Right lobe of liver (tissue), 6 donors: ENCODE measurements at regions not wholly inside any gene's neighbourhood (a gene's known extent, or its start where the extent isn't known, plus 50 kb on each side); places are given as distances from the start of the nearest gene placed in this dataset.

Experiments
- ATAC-seq, 4 donors: fragments of 200-7000 bp; cut with Tn5 transposase; one replicate each; pipeline ENCODE4 v1.9.1; 2020; ENCODE audit warnings: mild to moderate bottlenecking in 4 of 4, moderate library complexity in 4 of 4
- DNase-seq, 3 donors: peaks; one replicate each; pipeline ENCODE4 v3.0.0-alpha.2; 2020
- H3K27ac ChIP-seq, 3 donors: fragments of 200-600 bp; one replicate each; pipeline ENCODE4 v1.8.0; 2022
- H3K27me3 ChIP-seq, 2 donors: fragments of 200-600 bp; one replicate each; pipeline ENCODE4 v1.8.0; 2022
- H3K36me3 ChIP-seq, 4 donors: fragments of 200-600 bp; sonication (generic) in 1 of 4; one replicate each; pipeline versions ENCODE4 v1.5.1 to v1.8.0; 2017 to 2022; ENCODE audit warnings: control low read depth in 1 of 4
- H3K4me1 ChIP-seq, 4 donors: fragments of 200-600 bp; sonication (generic) in 1 of 4; one replicate each; pipeline versions ENCODE4 v1.5.1 to v1.8.0; 2017 to 2022; ENCODE audit warnings: control low read depth in 1 of 4
- H3K4me3 ChIP-seq, 3 donors: fragments of 200-600 bp; one replicate each; pipeline ENCODE4 v1.8.0; 2022
- H3K9me3 ChIP-seq, 4 donors: fragments of 200-600 bp; sonication (generic) in 1 of 4; one replicate each; pipeline versions ENCODE4 v1.5.1 to v1.8.0; 2017 to 2022; ENCODE audit warnings: control low read depth in 1 of 4
- POLR2A ChIP-seq: fragments of 450-650 bp; IDR thresholded peaks from one replicate; pipeline ENCODE4 v1.6.1; 2017; ENCODE audit warnings: antibody characterized with exemption, mild to moderate bottlenecking
- WGBS: methylation state at CpG from one replicate; pipeline ENCODE4 v1.1.6; 2018; ENCODE audit warnings: low coverage, low lambda C conversion rate; ENCODE audit not compliant: insufficient coverage; ENCODE audit errors: missing lambda C conversion rate; 5-methylcytosine and 5-hydroxymethylcytosine counted together
- intact Hi-C, 2 donors: fragments of 100-400 bp; cut with DNase I; formaldehyde crosslinking; loops; one replicate each; pipeline versions ENCODE4 v1.11.2 to v1.14.1; 2022
- TF ChIP-seq, protein P1 (sequence below), 4 donors: fragments of 200-600 bp in 3 of 4; fragments of 450-650 bp in 1 of 4; IDR thresholded peaks; one replicate each; pipeline versions ENCODE4 v1.5.1 to v1.8.0; 2016 to 2022; ENCODE audit warnings: antibody characterized with exemption in 4 of 4, mild to moderate bottlenecking in 2 of 4
- donor health status: DM: no; HTN: yes; CAD: no.
- donor health status: DM: no; HTN: no; CAD: no.
- donor health status: DM: no; HTN: no; CAD: no.
- donor health status: DM: no; HTN: yes; CAD: no.
- donor health status: DM: no; HTN: yes; CAD: no.

DNA sequence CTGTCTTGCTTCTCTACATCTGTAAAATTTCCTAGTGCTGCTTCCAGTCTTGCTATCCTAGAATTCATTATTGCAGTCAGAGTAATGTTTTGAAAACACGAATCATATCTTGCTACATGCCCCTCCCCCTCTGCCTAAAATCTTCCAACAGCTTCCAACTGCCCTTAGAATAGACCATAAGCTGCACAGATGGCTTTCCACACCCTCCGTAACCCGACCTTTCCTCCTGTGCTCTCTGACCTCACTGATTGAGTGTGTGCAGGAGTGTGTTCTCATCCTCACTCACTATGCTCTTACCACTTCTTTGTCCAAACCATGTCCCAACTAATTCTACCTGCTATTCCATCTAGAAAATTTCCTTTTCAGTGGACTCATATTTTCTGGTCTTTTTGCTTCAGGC is 121.2 kb upstream of the ANKRD1 start:
- H3K36me3 ChIP-seq: no peaks in the 10 kb centered on the region
- H3K27ac ChIP-seq: no peak overlapping the region
- ATAC-seq (peak; percentile 41 to 50 (median 44)), DNase-seq (peak in 1 of 3 donors; percentile 47)
- WGBS: 29% methylated on average over 3 of the region's 3 CpGs
- H3K9me3 ChIP-seq: no peaks in the 10 kb centered on the region
- peaks cover 0 to 16% (median 3%) of the 10 kb centered on the region in 4 donors for H3K4me1 ChIP-seq
- H3K27me3 ChIP-seq: no peaks in the 10 kb centered on the region
- H3K4me3 ChIP-seq: no peak overlapping the region
- TF ChIP-seq POLR2A: no peak
- TF ChIP-seq, protein P1, sequence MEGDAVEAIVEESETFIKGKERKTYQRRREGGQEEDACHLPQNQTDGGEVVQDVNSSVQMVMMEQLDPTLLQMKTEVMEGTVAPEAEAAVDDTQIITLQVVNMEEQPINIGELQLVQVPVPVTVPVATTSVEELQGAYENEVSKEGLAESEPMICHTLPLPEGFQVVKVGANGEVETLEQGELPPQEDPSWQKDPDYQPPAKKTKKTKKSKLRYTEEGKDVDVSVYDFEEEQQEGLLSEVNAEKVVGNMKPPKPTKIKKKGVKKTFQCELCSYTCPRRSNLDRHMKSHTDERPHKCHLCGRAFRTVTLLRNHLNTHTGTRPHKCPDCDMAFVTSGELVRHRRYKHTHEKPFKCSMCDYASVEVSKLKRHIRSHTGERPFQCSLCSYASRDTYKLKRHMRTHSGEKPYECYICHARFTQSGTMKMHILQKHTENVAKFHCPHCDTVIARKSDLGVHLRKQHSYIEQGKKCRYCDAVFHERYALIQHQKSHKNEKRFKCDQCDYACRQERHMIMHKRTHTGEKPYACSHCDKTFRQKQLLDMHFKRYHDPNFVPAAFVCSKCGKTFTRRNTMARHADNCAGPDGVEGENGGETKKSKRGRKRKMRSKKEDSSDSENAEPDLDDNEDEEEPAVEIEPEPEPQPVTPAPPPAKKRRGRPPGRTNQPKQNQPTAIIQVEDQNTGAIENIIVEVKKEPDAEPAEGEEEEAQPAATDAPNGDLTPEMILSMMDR (IDR thresholded peaks at IDR 0.05): no peak
- intact Hi-C loops: no loop called here

DNA sequence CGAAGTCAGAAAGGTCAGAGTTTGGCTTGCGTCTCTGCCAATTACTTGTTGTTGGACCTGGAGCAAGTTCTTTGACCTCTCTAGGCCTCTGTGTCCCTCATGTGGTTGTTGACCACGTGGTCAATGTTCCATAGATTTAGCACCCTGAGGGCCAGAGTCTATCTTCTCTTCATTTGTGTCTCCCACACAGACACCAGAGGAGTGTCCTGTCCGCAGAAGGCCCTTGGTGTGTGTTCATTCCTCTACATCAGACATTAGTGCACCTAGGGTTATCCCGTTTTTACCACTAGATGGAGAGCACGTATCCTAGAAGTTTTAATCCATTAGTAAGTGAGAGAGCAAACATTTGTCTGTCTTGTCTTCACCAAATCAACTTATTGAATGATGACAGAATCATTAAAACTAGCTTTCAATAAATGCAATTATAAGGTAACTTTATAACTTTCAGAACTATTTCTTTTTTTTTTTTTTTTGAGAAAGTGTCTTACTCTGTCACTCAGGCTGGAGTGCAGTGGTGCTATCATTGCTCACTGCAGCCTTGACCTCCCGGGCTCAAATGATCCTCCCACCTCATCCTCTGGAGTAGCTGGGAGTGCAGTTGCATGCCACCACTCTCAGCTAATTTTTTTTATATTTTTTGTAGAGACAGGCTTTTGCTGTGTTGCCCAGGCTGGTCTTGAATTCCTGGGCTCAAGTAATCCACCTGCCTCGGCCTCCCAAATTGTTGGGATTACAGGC is 122.5 kb upstream of the ANKRD1 start:
- Histone ChIP-seq H3K36me3 (no peaks in the 10 kb centered on the region), H3K27me3 (no peaks in the 10 kb centered on the region), H3K4me1 (peaks cover 0 to 16% (median 3%) of the 10 kb centered on the region in 4 donors), H3K27ac (no peak overlapping the region), H3K4me3 (no peak overlapping the region), H3K9me3 (no peaks in the 10 kb centered on the region)
- TF ChIP-seq POLR2A: no peak
- TF ChIP-seq, protein P1 (IDR thresholded peaks at IDR 0.05): peak; percentile 42 to 57 (median 48)
- ATAC-seq (peak; percentile 94 to 98 (median 96)), DNase-seq (peak; percentile 23 to 84 (median 54))
- intact Hi-C loops: no loop called here
- WGBS: 35% methylated on average over 8 of the region's 8 CpGs

DNA sequence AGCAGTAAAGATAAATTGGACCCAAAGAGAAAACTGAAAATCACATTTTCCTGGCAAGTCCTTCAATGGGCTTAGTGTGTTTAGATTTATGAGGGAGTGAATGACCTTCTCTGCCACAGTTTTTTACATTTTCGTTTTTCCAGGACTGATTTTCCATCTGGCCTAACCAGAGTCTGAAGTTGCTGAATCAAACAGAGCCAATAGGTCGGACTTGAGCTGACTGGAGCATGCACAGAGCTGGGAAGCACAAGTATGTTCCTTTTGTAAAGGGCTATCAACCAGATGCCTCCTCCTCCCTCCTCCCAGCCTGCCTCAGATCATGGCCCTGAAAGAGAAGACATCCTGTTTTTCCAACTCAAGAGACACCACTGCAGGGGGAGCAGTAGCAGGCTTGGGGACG is 126.0 kb upstream of the ANKRD1 start:
- intact Hi-C loops: no loop called here
- WGBS: 13% methylated on average over 2 of the region's 3 CpGs
- H3K27ac ChIP-seq: no peak overlapping the region
- ATAC-seq (no peak), DNase-seq (no peak)
- H3K4me3 ChIP-seq: no peak overlapping the region
- H3K4me1 ChIP-seq: peaks cover 0 to 16% (median 3%) of the 10 kb centered on the region in 4 donors
- no peaks in the 10 kb centered on the region for H3K36me3 ChIP-seq
- H3K9me3 ChIP-seq: no peaks in the 10 kb centered on the region
- H3K27me3 ChIP-seq: no peaks in the 10 kb centered on the region
- TF ChIP-seq, protein P1 (IDR thresholded peaks at IDR 0.05): no peak
- no peak for TF ChIP-seq POLR2A

DNA sequence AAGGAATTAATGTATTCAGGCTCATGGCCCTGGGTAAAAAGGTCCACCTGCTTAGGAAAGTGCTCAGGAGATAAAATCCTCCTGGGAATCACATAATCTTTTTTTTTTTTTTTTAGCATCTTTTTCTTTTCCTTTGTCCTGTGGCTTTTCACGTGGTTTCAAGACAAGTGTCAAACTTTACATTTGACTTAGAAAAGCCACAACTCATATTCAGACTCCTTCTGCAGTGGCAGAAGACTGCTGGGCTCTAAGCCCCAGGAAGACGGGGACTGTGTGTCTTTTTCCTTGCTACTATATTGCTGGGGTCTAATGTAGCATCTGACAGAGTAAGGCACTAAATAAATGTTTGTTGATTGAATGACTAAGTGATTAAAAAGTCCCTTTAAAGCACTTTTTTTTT is 127.5 kb upstream of the ANKRD1 start:
- intact Hi-C loops: no loop called here
- ATAC-seq (no peak), DNase-seq (no peak)
- Histone ChIP-seq H3K4me1 (peaks cover 0 to 4% (median 2%) of the 10 kb centered on the region in 4 donors), H3K4me3 (no peak overlapping the region), H3K27me3 (no peaks in the 10 kb centered on the region), H3K36me3 (no peaks in the 10 kb centered on the region), H3K9me3 (no peaks in the 10 kb centered on the region), H3K27ac (no peak overlapping the region)
- WGBS: 73% methylated on average over 2 of the region's 2 CpGs
- TF ChIP-seq, protein P1 (IDR thresholded peaks at IDR 0.05): no peak
- no peak for TF ChIP-seq POLR2A
